HepG2 (cell line): ENCODE measurements at regions not wholly inside any gene's neighbourhood (a gene's known extent, or its start where the extent isn't known, plus 50 kb on each side); places are given as distances from the start of the nearest gene placed in this dataset.

Source experiments
- GATA4 ChIP-seq: sonication (generic); IDR thresholded peaks from 2 replicates; pipeline ENCODE4 v1.6.1; 2016; ENCODE audit warnings: antibody characterized with exemption, low read depth, borderline replicate concordance
- GLI4 ChIP-seq: sonication (generic); formaldehyde crosslinking; IDR thresholded peaks from 2 replicates; pipeline ENCODE4 v1.5.1; 2020; ENCODE audit warnings: missing genetic modification reagents, mild to moderate bottlenecking, moderate library complexity, borderline replicate concordance
- KLF6 ChIP-seq: IDR thresholded peaks from 2 replicates; pipeline ENCODE4 v1.8.0; 2016; ENCODE audit warnings: missing biosample characterization, missing genetic modification reagents
- NFYC ChIP-seq: IDR thresholded peaks from 2 replicates; pipeline ENCODE4 v1.6.1; 2016; ENCODE audit warnings: missing genetic modification reagents, missing compliant biosample characterization
- RARG ChIP-seq: sonication (generic); formaldehyde crosslinking; IDR thresholded peaks from 2 replicates; pipeline ENCODE4 v1.4.0; 2020; ENCODE audit warnings: low read depth, mild to moderate bottlenecking, missing genetic modification reagents
- RFXANK ChIP-seq: IDR thresholded peaks from 2 replicates; pipeline ENCODE4 v1.6.1; 2016
- ZMAT3 ChIP-seq: sonication (generic); formaldehyde crosslinking; conservative IDR thresholded peaks from 2 replicates; pipeline ENCODE4 v1.7.0; 2021; ENCODE audit warnings: missing genetic modification reagents
- ZNF24 ChIP-seq: fragments of 450-650 bp; IDR thresholded peaks from 2 replicates; pipeline ENCODE4 v1.6.1; 2017; ENCODE audit warnings: antibody characterized with exemption, mild to moderate bottlenecking
- ZNF333 ChIP-seq: sonication (generic); formaldehyde crosslinking; IDR thresholded peaks from 2 replicates; pipeline ENCODE4 v1.4.0; 2020; ENCODE audit warnings: mild to moderate bottlenecking, missing genetic modification reagents, borderline replicate concordance
- ZNF441 ChIP-seq: sonication (generic); formaldehyde crosslinking; IDR thresholded peaks from 2 replicates; pipeline ENCODE4 v1.7.0; 2021; ENCODE audit warnings: missing genetic modification reagents, borderline replicate concordance
- ZNF570 ChIP-seq: sonication (generic); formaldehyde crosslinking; IDR thresholded peaks from 2 replicates; pipeline ENCODE4 v1.4.0; 2020; ENCODE audit warnings: mild to moderate bottlenecking, missing genetic modification reagents, borderline replicate concordance
- ZNF629 ChIP-seq: sonication (generic); formaldehyde crosslinking; conservative IDR thresholded peaks from 2 replicates; pipeline ENCODE4 v1.5.0; 2020; ENCODE audit warnings: missing genetic modification reagents
- ZNF773 ChIP-seq: sonication (generic); formaldehyde crosslinking; IDR thresholded peaks from 2 replicates; pipeline ENCODE4 v1.4.0; 2020; ENCODE audit warnings: missing genetic modification reagents, borderline replicate concordance
- TF ChIP-seq, protein P1 (sequence below): sonication (generic); formaldehyde crosslinking; IDR thresholded peaks from 2 replicates; pipeline ENCODE4 v1.4.0; 2020; ENCODE audit warnings: missing genetic modification reagents
- TF ChIP-seq, protein P2 (sequence below): sonication (generic); formaldehyde crosslinking; IDR thresholded peaks from 2 replicates; pipeline ENCODE4 v1.5.1; 2020; ENCODE audit warnings: missing genetic modification reagents, mild to moderate bottlenecking, borderline replicate concordance
- TF ChIP-seq, protein P3 (sequence below): sonication (generic); formaldehyde crosslinking; IDR thresholded peaks from 2 replicates; pipeline ENCODE4; 2020; ENCODE audit warnings: missing genetic modification reagents, mild to moderate bottlenecking, borderline replicate concordance
- TF ChIP-seq, protein P4 (sequence below): sonication (generic); formaldehyde crosslinking; IDR thresholded peaks from 2 replicates; pipeline ENCODE4 v1.5.1; 2020; ENCODE audit warnings: mild to moderate bottlenecking, missing genetic modification reagents, borderline replicate concordance
- TF ChIP-seq, protein P5 (sequence below): sonication (generic); formaldehyde crosslinking; IDR thresholded peaks from 2 replicates; pipeline ENCODE4 v1.8.0; 2022; ENCODE audit warnings: mild to moderate bottlenecking, missing genetic modification reagents, borderline replicate concordance

DNA sequence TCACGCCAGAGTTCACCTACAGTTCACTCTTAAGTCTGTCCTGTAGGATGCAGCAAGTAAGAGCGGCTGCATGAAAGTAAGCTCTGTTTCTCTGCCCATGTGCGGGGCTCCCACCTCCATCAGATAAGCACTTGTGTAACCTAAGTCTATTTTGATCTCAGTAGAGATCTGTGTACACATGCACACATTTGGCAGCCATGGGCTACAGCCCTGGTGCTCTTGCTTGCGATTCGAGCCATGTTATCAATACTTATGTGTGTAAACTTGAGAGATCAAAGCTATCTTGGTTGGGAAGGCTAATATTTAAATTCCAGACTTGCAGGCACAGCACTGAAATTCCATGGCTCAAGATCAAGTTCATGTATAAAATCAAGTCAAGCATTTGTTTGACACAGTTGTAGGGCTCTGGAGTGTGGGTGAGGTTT is 244.7 kb upstream of the FGGY start (continued):
- TF ChIP-seq ZNF773 (CRISPR knock-in tag) (no peak), ZNF333 (CRISPR knock-in tag) (no peak), ZNF570 (CRISPR knock-in tag) (no peak), KLF6 (no peak), RARG (CRISPR knock-in tag) (no peak), ZMAT3 (0 out of 2 replicates have a peak, but pooled peaks have one; percentile 67), RFXANK (CRISPR knock-in tag) (0 out of 2 replicates have a peak, but pooled peaks have one; percentile 80), GATA4 (peak; percentile 98), ZNF629 (peak; percentile 39; the same call in 1 of the 2 replicates), GLI4 (no peak), NFYC (peak; percentile 16; the same call in 1 of the 2 replicates), ZNF24 (no peak), ZNF441 (CRISPR knock-in tag) (0 out of 2 replicates have a peak, but pooled peaks have one; percentile 29)
- TF ChIP-seq, protein P1, sequence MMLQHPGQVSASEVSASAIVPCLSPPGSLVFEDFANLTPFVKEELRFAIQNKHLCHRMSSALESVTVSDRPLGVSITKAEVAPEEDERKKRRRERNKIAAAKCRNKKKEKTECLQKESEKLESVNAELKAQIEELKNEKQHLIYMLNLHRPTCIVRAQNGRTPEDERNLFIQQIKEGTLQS (CRISPR knock-in tag), result no peak; the same call in 1 of the 2 replicates
- TF ChIP-seq, protein P2, sequence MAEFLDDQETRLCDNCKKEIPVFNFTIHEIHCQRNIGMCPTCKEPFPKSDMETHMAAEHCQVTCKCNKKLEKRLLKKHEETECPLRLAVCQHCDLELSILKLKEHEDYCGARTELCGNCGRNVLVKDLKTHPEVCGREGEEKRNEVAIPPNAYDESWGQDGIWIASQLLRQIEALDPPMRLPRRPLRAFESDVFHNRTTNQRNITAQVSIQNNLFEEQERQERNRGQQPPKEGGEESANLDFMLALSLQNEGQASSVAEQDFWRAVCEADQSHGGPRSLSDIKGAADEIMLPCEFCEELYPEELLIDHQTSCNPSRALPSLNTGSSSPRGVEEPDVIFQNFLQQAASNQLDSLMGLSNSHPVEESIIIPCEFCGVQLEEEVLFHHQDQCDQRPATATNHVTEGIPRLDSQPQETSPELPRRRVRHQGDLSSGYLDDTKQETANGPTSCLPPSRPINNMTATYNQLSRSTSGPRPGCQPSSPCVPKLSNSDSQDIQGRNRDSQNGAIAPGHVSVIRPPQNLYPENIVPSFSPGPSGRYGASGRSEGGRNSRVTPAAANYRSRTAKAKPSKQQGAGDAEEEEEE (CRISPR knock-in tag), result no peak
- TF ChIP-seq, protein P3, sequence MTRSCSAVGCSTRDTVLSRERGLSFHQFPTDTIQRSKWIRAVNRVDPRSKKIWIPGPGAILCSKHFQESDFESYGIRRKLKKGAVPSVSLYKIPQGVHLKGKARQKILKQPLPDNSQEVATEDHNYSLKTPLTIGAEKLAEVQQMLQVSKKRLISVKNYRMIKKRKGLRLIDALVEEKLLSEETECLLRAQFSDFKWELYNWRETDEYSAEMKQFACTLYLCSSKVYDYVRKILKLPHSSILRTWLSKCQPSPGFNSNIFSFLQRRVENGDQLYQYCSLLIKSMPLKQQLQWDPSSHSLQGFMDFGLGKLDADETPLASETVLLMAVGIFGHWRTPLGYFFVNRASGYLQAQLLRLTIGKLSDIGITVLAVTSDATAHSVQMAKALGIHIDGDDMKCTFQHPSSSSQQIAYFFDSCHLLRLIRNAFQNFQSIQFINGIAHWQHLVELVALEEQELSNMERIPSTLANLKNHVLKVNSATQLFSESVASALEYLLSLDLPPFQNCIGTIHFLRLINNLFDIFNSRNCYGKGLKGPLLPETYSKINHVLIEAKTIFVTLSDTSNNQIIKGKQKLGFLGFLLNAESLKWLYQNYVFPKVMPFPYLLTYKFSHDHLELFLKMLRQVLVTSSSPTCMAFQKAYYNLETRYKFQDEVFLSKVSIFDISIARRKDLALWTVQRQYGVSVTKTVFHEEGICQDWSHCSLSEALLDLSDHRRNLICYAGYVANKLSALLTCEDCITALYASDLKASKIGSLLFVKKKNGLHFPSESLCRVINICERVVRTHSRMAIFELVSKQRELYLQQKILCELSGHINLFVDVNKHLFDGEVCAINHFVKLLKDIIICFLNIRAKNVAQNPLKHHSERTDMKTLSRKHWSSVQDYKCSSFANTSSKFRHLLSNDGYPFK, result no peak
- TF ChIP-seq, protein P4, sequence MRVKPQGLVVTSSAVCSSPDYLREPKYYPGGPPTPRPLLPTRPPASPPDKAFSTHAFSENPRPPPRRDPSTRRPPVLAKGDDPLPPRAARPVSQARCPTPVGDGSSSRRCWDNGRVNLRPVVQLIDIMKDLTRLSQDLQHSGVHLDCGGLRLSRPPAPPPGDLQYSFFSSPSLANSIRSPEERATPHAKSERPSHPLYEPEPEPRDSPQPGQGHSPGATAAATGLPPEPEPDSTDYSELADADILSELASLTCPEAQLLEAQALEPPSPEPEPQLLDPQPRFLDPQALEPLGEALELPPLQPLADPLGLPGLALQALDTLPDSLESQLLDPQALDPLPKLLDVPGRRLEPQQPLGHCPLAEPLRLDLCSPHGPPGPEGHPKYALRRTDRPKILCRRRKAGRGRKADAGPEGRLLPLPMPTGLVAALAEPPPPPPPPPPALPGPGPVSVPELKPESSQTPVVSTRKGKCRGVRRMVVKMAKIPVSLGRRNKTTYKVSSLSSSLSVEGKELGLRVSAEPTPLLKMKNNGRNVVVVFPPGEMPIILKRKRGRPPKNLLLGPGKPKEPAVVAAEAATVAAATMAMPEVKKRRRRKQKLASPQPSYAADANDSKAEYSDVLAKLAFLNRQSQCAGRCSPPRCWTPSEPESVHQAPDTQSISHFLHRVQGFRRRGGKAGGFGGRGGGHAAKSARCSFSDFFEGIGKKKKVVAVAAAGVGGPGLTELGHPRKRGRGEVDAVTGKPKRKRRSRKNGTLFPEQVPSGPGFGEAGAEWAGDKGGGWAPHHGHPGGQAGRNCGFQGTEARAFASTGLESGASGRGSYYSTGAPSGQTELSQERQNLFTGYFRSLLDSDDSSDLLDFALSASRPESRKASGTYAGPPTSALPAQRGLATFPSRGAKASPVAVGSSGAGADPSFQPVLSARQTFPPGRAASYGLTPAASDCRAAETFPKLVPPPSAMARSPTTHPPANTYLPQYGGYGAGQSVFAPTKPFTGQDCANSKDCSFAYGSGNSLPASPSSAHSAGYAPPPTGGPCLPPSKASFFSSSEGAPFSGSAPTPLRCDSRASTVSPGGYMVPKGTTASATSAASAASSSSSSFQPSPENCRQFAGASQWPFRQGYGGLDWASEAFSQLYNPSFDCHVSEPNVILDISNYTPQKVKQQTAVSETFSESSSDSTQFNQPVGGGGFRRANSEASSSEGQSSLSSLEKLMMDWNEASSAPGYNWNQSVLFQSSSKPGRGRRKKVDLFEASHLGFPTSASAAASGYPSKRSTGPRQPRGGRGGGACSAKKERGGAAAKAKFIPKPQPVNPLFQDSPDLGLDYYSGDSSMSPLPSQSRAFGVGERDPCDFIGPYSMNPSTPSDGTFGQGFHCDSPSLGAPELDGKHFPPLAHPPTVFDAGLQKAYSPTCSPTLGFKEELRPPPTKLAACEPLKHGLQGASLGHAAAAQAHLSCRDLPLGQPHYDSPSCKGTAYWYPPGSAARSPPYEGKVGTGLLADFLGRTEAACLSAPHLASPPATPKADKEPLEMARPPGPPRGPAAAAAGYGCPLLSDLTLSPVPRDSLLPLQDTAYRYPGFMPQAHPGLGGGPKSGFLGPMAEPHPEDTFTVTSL (CRISPR knock-in tag), result peak; percentile 87; the same call in 1 of the 2 replicates
- TF ChIP-seq, protein P5, sequence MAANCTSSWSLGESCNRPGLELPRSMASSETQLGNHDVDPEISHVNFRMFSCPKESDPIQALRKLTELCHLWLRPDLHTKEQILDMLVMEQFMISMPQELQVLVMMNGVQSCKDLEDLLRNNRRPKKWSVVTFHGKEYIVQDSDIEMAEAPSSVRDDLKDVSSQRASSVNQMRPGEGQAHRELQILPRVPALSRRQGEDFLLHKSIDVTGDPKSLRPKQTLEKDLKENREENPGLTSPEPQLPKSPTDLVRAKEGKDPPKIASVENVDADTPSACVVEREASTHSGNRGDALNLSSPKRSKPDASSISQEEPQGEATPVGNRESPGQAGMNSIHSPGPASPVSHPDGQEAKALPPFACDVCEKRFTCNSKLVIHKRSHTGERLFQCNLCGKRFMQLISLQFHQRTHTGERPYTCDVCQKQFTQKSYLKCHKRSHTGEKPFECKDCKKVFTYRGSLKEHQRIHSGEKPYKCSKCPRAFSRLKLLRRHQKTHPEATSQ (CRISPR knock-in tag), result peak; percentile 87; the same call in 1 of the 2 replicates
